GM18519 (cell line): ENCODE measurements at regions not wholly inside any gene's neighbourhood (a gene's known extent, or its start where the extent isn't known, plus 50 kb on each side); places are given as distances from the start of the nearest gene placed in this dataset.

ENCODE experiments used
- ATAC-seq: cut with Tn5 transposase; IDR thresholded peaks from one replicate; pipeline ENCODE4 v1.9.1; 2021; ENCODE audit warnings: mild to moderate bottlenecking, moderate library complexity; ENCODE audit not compliant: unreplicated experiment, low FRiP score

- ATAC-seq, result no peak
Measured at GRCh38 chr12:127051139-127051538, 1215.8 kb upstream of the TMEM132C start.

- ATAC-seq, result no peak
Measured at GRCh38 chr12:127052511-127053232, 1214.3 kb upstream of the TMEM132C start.

GRCh38 chr12:127054531-127054930, 1212.4 kb upstream of the TMEM132C start:
- ATAC-seq, result no peak

- no peak for ATAC-seq
Measured at GRCh38 chr12:127060310-127060847, 1206.6 kb upstream of the TMEM132C start.

- no peak for ATAC-seq
Measured at GRCh38 chr12:127060933-127061332, 1206.0 kb upstream of the TMEM132C start.

- ATAC-seq, result no peak
Measured at GRCh38 chr12:127063339-127064072, 1203.5 kb upstream of the TMEM132C start.

- no peak for ATAC-seq
Measured at GRCh38 chr12:127064207-127064606, 1202.8 kb upstream of the TMEM132C start.

GRCh38 chr12:127065595-127065994, 1201.4 kb upstream of the TMEM132C start:
- ATAC-seq, result no peak

GRCh38 chr12:127070515-127071157, 1196.3 kb upstream of the TMEM132C start:
- no peak for ATAC-seq

GRCh38 chr12:127074161-127074560, 1192.8 kb upstream of the TMEM132C start:
- no peak for ATAC-seq

GRCh38 chr12:127075981-127076380, 1191.0 kb upstream of the TMEM132C start:
- no peak for ATAC-seq

GRCh38 chr12:127077262-127078045, 1189.5 kb upstream of the TMEM132C start:
- no peak for ATAC-seq

- no peak for ATAC-seq
Measured at GRCh38 chr12:127078577-127079350, 1188.2 kb upstream of the TMEM132C start.

GRCh38 chr12:127079636-127080035, 1187.3 kb upstream of the TMEM132C start:
- ATAC-seq, result no peak

GRCh38 chr12:127081058-127081457, 1185.9 kb upstream of the TMEM132C start:
- no peak for ATAC-seq

- ATAC-seq, result peak; percentile 96
Measured at GRCh38 chr12:127083008-127083949, 1183.7 kb upstream of the TMEM132C start.

- ATAC-seq, result no peak
Measured at GRCh38 chr12:127101076-127101475, 1165.9 kb upstream of the TMEM132C start.

- ATAC-seq, result no peak
Measured at GRCh38 chr12:127106041-127106440, 1160.9 kb upstream of the TMEM132C start.

- ATAC-seq, result no peak
Measured at GRCh38 chr12:127106697-127107096, 1160.3 kb upstream of the TMEM132C start.
